Neutrophil (primary cell): ENCODE measurements at regions not wholly inside any gene's neighbourhood (a gene's known extent, or its start where the extent isn't known, plus 50 kb on each side); places are given as distances from the start of the nearest gene placed in this dataset.
"Not testable (repeated sequence)": the region's sequence is repeated elsewhere in the genome, so short reads cannot be mapped to it uniquely, and the experiment has no call there.

Experiments
- H3K27ac ChIP-seq: fragments of 200-600 bp; sonication (generic); 2 replicates; pipeline ENCODE4 v1.5.1; 2016; ENCODE audit warnings: mild to moderate bottlenecking, moderate library complexity
- H3K27me3 ChIP-seq: fragments of 200-600 bp; sonication (generic); 2 replicates; pipeline ENCODE4 v1.6.0; 2016; ENCODE audit warnings: mild to moderate bottlenecking
- H3K36me3 ChIP-seq: fragments of 200-600 bp; sonication (generic); 2 replicates; pipeline ENCODE4 v1.5.1; 2017
- H3K4me1 ChIP-seq, 2 experiments: fragments of 200-600 bp in 1 of 2; sonication (generic) in 1 of 2; 1 replicate in 1 of 2; 2 replicates in 1 of 2; pipeline versions ENCODE4 v1.5.1 to v1.6.1; 2013 to 2016; ENCODE audit warnings: low read depth in 1 of 2, low read length in 1 of 2, mild to moderate bottlenecking in 1 of 2, moderate library complexity in 1 of 2; ENCODE audit not compliant: control insufficient read depth in 1 of 2, insufficient read depth in 1 of 2
- H3K4me3 ChIP-seq, 2 experiments: fragments of 200-600 bp in 1 of 2; sonication (generic) in 1 of 2; 1 replicate in 1 of 2; 2 replicates in 1 of 2; pipeline ENCODE4 v1.5.1; 2013 to 2016; ENCODE audit warnings: low read depth in 1 of 2, low read length in 1 of 2, mild to moderate bottlenecking in 1 of 2, moderate library complexity in 1 of 2
- H3K9me3 ChIP-seq: fragments of 200-600 bp; sonication (generic); 2 replicates; pipeline ENCODE4 v1.5.1; 2016
- CTCF ChIP-seq: fragments of 200-600 bp; sonication (generic); IDR thresholded peaks from 2 replicates; pipeline ENCODE4 v1.5.1; 2016; ENCODE audit warnings: antibody characterized with exemption

GRCh38 chr20:53767206-53767930, 173.7 kb upstream of the ZNF217 start:
- Histone ChIP-seq H3K36me3 (no peaks in the 10 kb centered on the region), H3K4me1 (no peaks in the 10 kb centered on the region), H3K4me3 (no peak overlapping the region), H3K27ac (no peak overlapping the region), H3K27me3 (no peaks in the 10 kb centered on the region), H3K9me3 (no peaks in the 10 kb centered on the region)
- no peak for TF ChIP-seq CTCF

GRCh38 chr20:53764415-53764800, 170.8 kb upstream of the ZNF217 start:
- H3K36me3 ChIP-seq = no peaks in the 10 kb centered on the region
- H3K4me1 ChIP-seq = no peaks in the 10 kb centered on the region
- H3K27me3 ChIP-seq = no peaks in the 10 kb centered on the region
- no peak overlapping the region for H3K27ac ChIP-seq
- no peaks in the 10 kb centered on the region for H3K9me3 ChIP-seq
- H3K4me3 ChIP-seq = no peak overlapping the region
- TF ChIP-seq CTCF = no peak

GRCh38 chr20:53763707-53764414, 170.2 kb upstream of the ZNF217 start:
- no peaks in the 10 kb centered on the region for H3K27me3 ChIP-seq
- no peak for TF ChIP-seq CTCF
- H3K4me3 ChIP-seq = no peak overlapping the region
- no peak overlapping the region for H3K27ac ChIP-seq
- H3K9me3 ChIP-seq = no peaks in the 10 kb centered on the region
- no peaks in the 10 kb centered on the region for H3K36me3 ChIP-seq
- no peaks in the 10 kb centered on the region for H3K4me1 ChIP-seq

- not testable (repeated sequence) for H3K9me3 ChIP-seq, H3K36me3 ChIP-seq, H3K4me3 ChIP-seq, H3K4me1 ChIP-seq, H3K27me3 ChIP-seq, H3K27ac ChIP-seq
These were observed 168.8 kb upstream of the ZNF217 start for GRCh38 chr20:53762423-53762798.

- no peak for TF ChIP-seq CTCF
- no peaks in the 10 kb centered on the region for H3K27me3 ChIP-seq
These were observed 166.4 kb upstream of the ZNF217 start for GRCh38 chr20:53760025-53760441.

GRCh38 chr20:53757472-53757913, 163.9 kb upstream of the ZNF217 start:
- H3K27me3 ChIP-seq = no peaks in the 10 kb centered on the region
- H3K4me3 ChIP-seq = no peak overlapping the region
- no peaks in the 10 kb centered on the region for H3K36me3 ChIP-seq
- H3K4me1 ChIP-seq = peaks cover 13 to 15% of the 10 kb centered on the region in 2 experiments
- TF ChIP-seq CTCF = no peak
- H3K9me3 ChIP-seq = no peaks in the 10 kb centered on the region
- H3K27ac ChIP-seq = no peak overlapping the region

More at GRCh38 chr20:53760025-53760441, 166.4 kb upstream of the ZNF217 start:
- H3K4me3 ChIP-seq = no peak overlapping the region
- no peaks in the 10 kb centered on the region for H3K9me3 ChIP-seq
- H3K36me3 ChIP-seq = no peaks in the 10 kb centered on the region
- peaks cover under 1 to 2% of the 10 kb centered on the region in 2 experiments for H3K4me1 ChIP-seq
- no peak overlapping the region for H3K27ac ChIP-seq
